ENCODE measurements at regions not wholly inside any gene's neighbourhood (a gene's known extent, or its start where the extent isn't known, plus 50 kb on each side); places are given as distances from the start of the nearest gene placed in this dataset.

- TF ChIP-seq CTCF (IDR thresholded peaks at IDR 0.05; ENCODE audit: low read depth, low read length) (no peak), MYC (IDR thresholded peaks at IDR 0.05; ENCODE audit: low read depth, low read length) (no peak), POLR2A (IDR thresholded peaks at IDR 0.05; ENCODE audit: extremely low read depth, insufficient read length) (no peak)
Measured at GRCh38 chr2:111663471-111664274, 220.3 kb downstream of the ANAPC1 start.
